HepG2 (cell line): ENCODE measurements at regions not wholly inside any gene's neighbourhood (a gene's known extent, or its start where the extent isn't known, plus 50 kb on each side); places are given as distances from the start of the nearest gene placed in this dataset.

Experiments used
- AHDC1 ChIP-seq: sonication (generic); formaldehyde crosslinking; IDR thresholded peaks from 2 replicates; pipeline ENCODE4 v1.5.1; 2020; ENCODE audit warnings: mild to moderate bottlenecking, missing genetic modification reagents, borderline replicate concordance
- AHR ChIP-seq: IDR thresholded peaks from 2 replicates; pipeline ENCODE4 v1.6.1; 2018; ENCODE audit warnings: missing genetic modification reagents, missing compliant biosample characterization
- BRD4 ChIP-seq: sonication (generic); formaldehyde crosslinking; IDR thresholded peaks from 2 replicates; pipeline ENCODE4 v1.4.0; 2020; ENCODE audit warnings: missing genetic modification reagents
- CHCHD3 ChIP-seq: sonication (generic); formaldehyde crosslinking; IDR thresholded peaks from 2 replicates; pipeline ENCODE4 v1.8.0; 2022; ENCODE audit warnings: mild to moderate bottlenecking, missing genetic modification reagents, moderate library complexity
- ETV6 ChIP-seq: sonication (generic); formaldehyde crosslinking; conservative IDR thresholded peaks from 2 replicates; pipeline ENCODE4 v1.4.0; 2020; ENCODE audit warnings: missing genetic modification reagents
- GLI4 ChIP-seq: sonication (generic); formaldehyde crosslinking; IDR thresholded peaks from 2 replicates; pipeline ENCODE4 v1.5.1; 2020; ENCODE audit warnings: missing genetic modification reagents, mild to moderate bottlenecking, moderate library complexity, borderline replicate concordance
- HNRNPLL ChIP-seq: fragments of 200-400 bp; formaldehyde crosslinking; IDR thresholded peaks from 2 replicates; pipeline ENCODE4 v1.6.1; 2017; ENCODE audit warnings: mild to moderate bottlenecking, low read depth, low read length; ENCODE audit not compliant: poor library complexity, severe bottlenecking
- IRF2 ChIP-seq: IDR thresholded peaks from 2 replicates; pipeline ENCODE4 v1.6.1; 2018; ENCODE audit warnings: missing genetic modification reagents, missing compliant biosample characterization
- IRF9 ChIP-seq: sonication (generic); formaldehyde crosslinking; IDR thresholded peaks from 2 replicates; pipeline ENCODE4 v1.8.0; 2022; ENCODE audit warnings: missing genetic modification reagents, mild to moderate bottlenecking, borderline replicate concordance
- MIXL1 ChIP-seq: IDR thresholded peaks from 2 replicates; pipeline ENCODE4 v1.6.1; 2016
- NFYC ChIP-seq: IDR thresholded peaks from 2 replicates; pipeline ENCODE4 v1.6.1; 2016; ENCODE audit warnings: missing genetic modification reagents, missing compliant biosample characterization
- NPAS2 ChIP-seq: sonication (generic); formaldehyde crosslinking; IDR thresholded peaks from 2 replicates; pipeline ENCODE4 v1.8.0; 2022; ENCODE audit warnings: mild to moderate bottlenecking, missing genetic modification reagents, borderline replicate concordance
- REL ChIP-seq: sonication (generic); formaldehyde crosslinking; conservative IDR thresholded peaks from 2 replicates; pipeline ENCODE4 v1.8.0; 2022; ENCODE audit warnings: mild to moderate bottlenecking, missing genetic modification reagents, moderate library complexity
- RFXANK ChIP-seq: IDR thresholded peaks from 2 replicates; pipeline ENCODE4 v1.6.1; 2016
- SCMH1 ChIP-seq: sonication (generic); formaldehyde crosslinking; IDR thresholded peaks from 2 replicates; pipeline ENCODE4 v1.9.0; 2021; ENCODE audit warnings: missing genetic modification reagents, mild to moderate bottlenecking, borderline replicate concordance
- STAT5B ChIP-seq: sonication (generic); formaldehyde crosslinking; IDR thresholded peaks from 2 replicates; pipeline ENCODE4 v1.4.0; 2020; ENCODE audit warnings: missing genetic modification reagents
- TRIM24 ChIP-seq: sonication (generic); formaldehyde crosslinking; IDR thresholded peaks from 2 replicates; pipeline ENCODE4 v1.8.0; 2022; ENCODE audit warnings: mild to moderate bottlenecking, missing genetic modification reagents
- ZBED4 ChIP-seq: sonication (generic); formaldehyde crosslinking; IDR thresholded peaks from 2 replicates; pipeline ENCODE4 v1.4.0; 2020; ENCODE audit warnings: missing genetic modification reagents, borderline replicate concordance
- ZBTB1 ChIP-seq: sonication (generic); formaldehyde crosslinking; IDR thresholded peaks from 2 replicates; pipeline ENCODE4 v1.4.0; 2020; ENCODE audit warnings: missing genetic modification reagents, borderline replicate concordance
- ZFP41 ChIP-seq: sonication (generic); formaldehyde crosslinking; IDR thresholded peaks from 2 replicates; pipeline ENCODE4 v1.4.0; 2020; ENCODE audit warnings: mild to moderate bottlenecking, missing genetic modification reagents, borderline replicate concordance
- ZNF564 ChIP-seq: sonication (generic); formaldehyde crosslinking; IDR thresholded peaks from 2 replicates; pipeline ENCODE4 v1.8.1; 2023; ENCODE audit warnings: mild to moderate bottlenecking, missing genetic modification reagents

GRCh38 chr21:39033878-39034589, 149.2 kb downstream of the PSMG1 start (continued):
- TF ChIP-seq AHDC1 (CRISPR knock-in tag) (peak; percentile 90), ETV6 (CRISPR knock-in tag) (no peak), NFYC (CRISPR knock-in tag) (peak; percentile 46; the same call in 1 of the 2 replicates), ZFP41 (CRISPR knock-in tag) (peak; percentile 49; the same call in 1 of the 2 replicates), NPAS2 (CRISPR knock-in tag) (no peak), STAT5B (CRISPR knock-in tag) (no peak), IRF9 (CRISPR knock-in tag) (peak; percentile 95), IRF2 (CRISPR knock-in tag) (peak; percentile 97), ZNF564 (CRISPR knock-in tag) (peak; percentile 73; the same call in 1 of the 2 replicates), GLI4 (CRISPR knock-in tag) (no peak), ZBED4 (CRISPR knock-in tag) (peak; percentile 89; the same call in 1 of the 2 replicates), REL (CRISPR knock-in tag) (no peak), BRD4 (peak; percentile 99), TRIM24 (CRISPR knock-in tag) (peak; percentile 98), HNRNPLL (peak; percentile 32), CHCHD3 (CRISPR knock-in tag) (no peak), RFXANK (no peak), AHR (CRISPR knock-in tag) (peak; percentile 65; the same call in 1 of the 2 replicates), ZBTB1 (CRISPR knock-in tag) (no peak), SCMH1 (CRISPR knock-in tag) (no peak), MIXL1 (CRISPR knock-in tag) (peak; percentile 86)
